ENCODE measurements at regions not wholly inside any gene's neighbourhood (a gene's known extent, or its start where the extent isn't known, plus 50 kb on each side); places are given as distances from the start of the nearest gene placed in this dataset.

DNA sequence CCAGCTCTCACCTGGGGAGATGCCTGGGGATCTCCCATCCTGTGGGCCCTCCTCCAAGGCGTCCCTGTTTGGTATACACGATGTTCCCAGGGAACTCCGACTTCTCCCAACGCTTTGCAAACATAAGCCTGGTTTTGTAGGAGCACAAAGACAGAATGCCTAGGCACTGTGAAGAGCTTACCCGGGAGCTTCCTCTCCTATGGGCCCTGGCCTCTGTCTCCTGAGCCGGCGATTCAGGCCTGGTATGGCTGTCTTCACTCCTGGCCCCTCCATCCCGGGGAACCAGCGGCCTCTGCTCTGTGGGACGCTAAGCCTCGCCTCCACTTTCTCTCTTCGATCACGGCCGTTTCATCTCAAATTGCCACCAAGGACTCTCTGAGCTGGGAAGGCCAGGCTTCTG lies 59.6 kb upstream of the ACTRT2 start:
- peaks cover 16% of the 10 kb centered on the region for H3K27me3 ChIP-seq (ENCODE audit: low read depth)
- ATAC-seq (no peak), DNase-seq (no peak)
- no peak overlapping the region for H3K4me3 ChIP-seq
- TF ChIP-seq, protein P1, sequence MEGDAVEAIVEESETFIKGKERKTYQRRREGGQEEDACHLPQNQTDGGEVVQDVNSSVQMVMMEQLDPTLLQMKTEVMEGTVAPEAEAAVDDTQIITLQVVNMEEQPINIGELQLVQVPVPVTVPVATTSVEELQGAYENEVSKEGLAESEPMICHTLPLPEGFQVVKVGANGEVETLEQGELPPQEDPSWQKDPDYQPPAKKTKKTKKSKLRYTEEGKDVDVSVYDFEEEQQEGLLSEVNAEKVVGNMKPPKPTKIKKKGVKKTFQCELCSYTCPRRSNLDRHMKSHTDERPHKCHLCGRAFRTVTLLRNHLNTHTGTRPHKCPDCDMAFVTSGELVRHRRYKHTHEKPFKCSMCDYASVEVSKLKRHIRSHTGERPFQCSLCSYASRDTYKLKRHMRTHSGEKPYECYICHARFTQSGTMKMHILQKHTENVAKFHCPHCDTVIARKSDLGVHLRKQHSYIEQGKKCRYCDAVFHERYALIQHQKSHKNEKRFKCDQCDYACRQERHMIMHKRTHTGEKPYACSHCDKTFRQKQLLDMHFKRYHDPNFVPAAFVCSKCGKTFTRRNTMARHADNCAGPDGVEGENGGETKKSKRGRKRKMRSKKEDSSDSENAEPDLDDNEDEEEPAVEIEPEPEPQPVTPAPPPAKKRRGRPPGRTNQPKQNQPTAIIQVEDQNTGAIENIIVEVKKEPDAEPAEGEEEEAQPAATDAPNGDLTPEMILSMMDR (IDR thresholded peaks at IDR 0.05), result no peak
- H3K27ac ChIP-seq, result no peak overlapping the region
- H3K4me1 ChIP-seq, result no peaks in the 10 kb centered on the region
- H3K9me3 ChIP-seq, result peaks cover 17% of the 10 kb centered on the region
- intact Hi-C loops (cut with DNase I), result no loop called here
- no peaks in the 10 kb centered on the region for H3K36me3 ChIP-seq

DNA sequence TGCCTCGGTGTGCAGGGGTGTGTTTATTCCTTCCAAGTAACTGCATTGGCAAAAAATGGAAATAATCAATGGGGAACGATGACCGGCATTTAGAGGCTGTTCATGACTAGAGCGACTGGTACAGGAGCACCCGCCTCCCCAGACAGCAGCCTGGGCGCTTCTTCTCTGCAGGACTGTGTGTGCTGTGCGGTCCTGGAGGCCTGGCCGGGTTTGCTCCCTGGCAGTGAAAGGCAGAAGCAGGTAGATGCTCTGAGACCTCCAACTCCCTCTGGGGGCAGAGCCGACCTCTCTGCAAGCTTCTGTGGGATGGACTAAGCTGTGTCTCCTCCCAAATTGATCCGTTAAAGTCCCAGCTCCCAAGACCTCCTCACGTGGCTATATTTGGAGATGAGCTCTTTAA lies 59.2 kb upstream of the ACTRT2 start:
- Histone ChIP-seq H3K27me3 (ENCODE audit: low read depth) (peaks cover 16% of the 10 kb centered on the region), H3K4me1 (no peaks in the 10 kb centered on the region), H3K27ac (no peak overlapping the region), H3K4me3 (no peak overlapping the region), H3K36me3 (no peaks in the 10 kb centered on the region), H3K9me3 (peaks cover 17% of the 10 kb centered on the region)
- no peak for DNase-seq
- TF ChIP-seq, protein P1 (IDR thresholded peaks at IDR 0.05), result no peak
- ATAC-seq, result no peak
- intact Hi-C loops (cut with DNase I), result no loop called here

DNA sequence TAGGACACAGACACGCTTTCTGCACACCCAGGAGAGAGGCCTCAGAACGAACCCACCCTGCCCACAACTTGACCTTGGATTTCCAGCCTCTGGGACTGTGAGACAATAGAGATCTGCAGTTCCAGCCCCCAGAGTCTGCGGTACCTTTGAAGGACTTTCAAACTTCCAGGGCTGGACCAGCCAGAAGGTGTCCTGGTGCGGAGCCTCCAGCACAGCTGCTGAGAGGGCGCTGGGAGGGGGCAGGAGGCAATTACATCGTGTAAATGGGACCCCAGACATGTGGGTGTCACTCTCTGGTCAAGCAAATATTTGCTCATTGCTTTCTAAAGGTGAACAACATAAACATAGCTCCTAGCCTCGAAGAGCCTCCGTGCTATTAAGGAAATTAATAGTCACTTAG lies 58.7 kb upstream of the ACTRT2 start:
- peaks cover 21% of the 10 kb centered on the region for H3K27me3 ChIP-seq (ENCODE audit: low read depth)
- H3K4me3 ChIP-seq, result no peak overlapping the region
- peaks cover 13% of the 10 kb centered on the region for H3K9me3 ChIP-seq
- intact Hi-C loops (cut with DNase I), result no loop called here
- TF ChIP-seq, protein P1 (IDR thresholded peaks at IDR 0.05), result no peak
- H3K4me1 ChIP-seq, result no peaks in the 10 kb centered on the region
- no peak for ATAC-seq
- no peaks in the 10 kb centered on the region for H3K36me3 ChIP-seq
- peak; percentile 14 for DNase-seq
- no peak overlapping the region for H3K27ac ChIP-seq

DNA sequence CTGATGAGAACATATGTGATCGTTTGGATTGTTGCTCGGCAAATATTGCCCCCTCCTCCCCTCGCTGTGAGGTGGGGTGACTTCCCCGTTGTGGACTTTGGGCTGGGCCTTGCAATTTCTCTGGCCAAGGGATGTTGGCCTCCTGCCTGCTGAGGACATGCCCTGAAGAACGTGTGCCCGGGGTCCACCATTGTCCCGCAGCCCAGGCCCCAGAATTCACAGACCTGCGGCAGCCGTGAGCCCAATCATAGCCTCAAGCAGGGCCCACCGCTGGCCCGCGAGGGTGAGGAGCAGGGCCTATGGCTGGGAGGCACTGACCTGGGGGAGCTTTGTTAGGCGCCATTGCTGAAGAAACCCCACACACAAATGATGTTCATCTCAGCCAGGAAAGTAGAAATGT lies 58.3 kb upstream of the ACTRT2 start:
- Histone ChIP-seq H3K36me3 (no peaks in the 10 kb centered on the region), H3K9me3 (peaks cover 9% of the 10 kb centered on the region), H3K4me3 (no peak overlapping the region), H3K27me3 (ENCODE audit: low read depth) (peaks cover 25% of the 10 kb centered on the region), H3K4me1 (no peaks in the 10 kb centered on the region), H3K27ac (no peak overlapping the region)
- DNase-seq, result peak; percentile 11
- TF ChIP-seq, protein P1 (IDR thresholded peaks at IDR 0.05), result no peak
- no peak for ATAC-seq
- intact Hi-C loops (cut with DNase I), result no loop called here

DNA sequence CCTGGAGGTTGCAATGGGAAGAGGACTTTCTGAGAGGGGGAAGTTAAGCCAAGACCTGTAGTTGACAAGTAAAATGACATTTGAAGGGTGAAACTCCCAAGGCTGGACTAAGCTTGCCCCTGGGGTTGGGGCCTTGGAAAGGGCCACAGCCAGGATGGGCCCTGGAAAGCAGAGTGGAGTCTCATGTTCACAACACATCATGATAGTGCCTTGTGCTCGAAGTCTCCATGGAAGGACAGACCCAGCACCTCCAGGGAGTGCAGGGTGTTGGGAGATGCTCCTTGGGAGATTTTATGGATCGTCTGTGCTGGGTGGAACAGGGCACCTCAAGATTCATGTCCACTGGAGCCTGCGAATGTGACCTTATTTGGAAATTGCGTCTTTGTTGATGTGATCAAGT lies 55.6 kb upstream of the ACTRT2 start:
- H3K27ac ChIP-seq, result no peak overlapping the region
- no peaks in the 10 kb centered on the region for H3K9me3 ChIP-seq
- TF ChIP-seq, protein P1 (IDR thresholded peaks at IDR 0.05), result no peak
- no peak for ATAC-seq
- no peak for DNase-seq
- H3K4me1 ChIP-seq, result no peaks in the 10 kb centered on the region
- H3K27me3 ChIP-seq (ENCODE audit: low read depth), result peaks cover 40% of the 10 kb centered on the region
- H3K4me3 ChIP-seq, result no peak overlapping the region
- no peaks in the 10 kb centered on the region for H3K36me3 ChIP-seq
- intact Hi-C loops (cut with DNase I), result no loop called here
